Suprapubic skin (tissue), 4 donors: ENCODE measurements at regions not wholly inside any gene's neighbourhood (a gene's known extent, or its start where the extent isn't known, plus 50 kb on each side); places are given as distances from the start of the nearest gene placed in this dataset.
A peak's percentile ranks its signal among the peaks of the same experiment; 100 is the strongest.
"Not testable (repeated sequence)": the region's sequence is repeated elsewhere in the genome, so short reads cannot be mapped to it uniquely, and the experiment has no call there.

Source experiments
- DNase-seq, 2 donors: peaks; one replicate each; pipeline ENCODE4 v3.0.0-alpha.2; 2019; ENCODE audit warnings: low spot score in 2 of 2
- H3K27ac ChIP-seq: fragments of 200-600 bp; sonication (generic); one replicate; pipeline ENCODE4 v1.5.1; 2019
- H3K27me3 ChIP-seq: fragments of 200-600 bp; sonication (generic); one replicate; pipeline ENCODE4 v1.5.1; 2019
- H3K36me3 ChIP-seq: fragments of 200-600 bp; sonication (generic); one replicate; pipeline ENCODE4 v1.5.1; 2019
- H3K4me1 ChIP-seq: fragments of 200-600 bp; sonication (generic); one replicate; pipeline ENCODE4 v1.5.1; 2019
- H3K4me3 ChIP-seq: fragments of 200-600 bp; sonication (generic); one replicate; pipeline ENCODE4 v1.5.1; 2019; ENCODE audit warnings: mild to moderate bottlenecking
- H3K9me3 ChIP-seq: fragments of 200-600 bp; sonication (generic); one replicate; pipeline ENCODE4 v1.5.1; 2019
- CTCF ChIP-seq, 2 donors: fragments of 200-600 bp in 1 of 2; fragments of 450-650 bp in 1 of 2; sonication (generic) in 1 of 2; IDR thresholded peaks; one replicate each; pipeline ENCODE4 v1.5.1; 2016 to 2019; ENCODE audit warnings: antibody characterized with exemption in 2 of 2, mild to moderate bottlenecking in 1 of 2, moderate library complexity in 1 of 2
- EP300 ChIP-seq: sonication (generic); formaldehyde crosslinking; IDR thresholded peaks from one replicate; pipeline ENCODE4 v1.6.1; 2017; ENCODE audit warnings: antibody characterized with exemption
- POLR2A ChIP-seq, 2 donors: fragments of 450-650 bp; IDR thresholded peaks; one replicate each; pipeline ENCODE4 v1.6.1; 2017; ENCODE audit warnings: antibody characterized with exemption in 2 of 2, mild to moderate bottlenecking in 2 of 2, moderate library complexity in 2 of 2
- POLR2AphosphoS5 ChIP-seq, 3 donors: sonication (generic); formaldehyde crosslinking; IDR thresholded peaks; one replicate each; pipeline ENCODE4 v1.6.1; 2017; ENCODE audit warnings: antibody characterized with exemption in 3 of 3
- WGBS: methylation state at CpG from one replicate; pipeline ENCODE4 v1.1.5; 2018; 5-methylcytosine and 5-hydroxymethylcytosine counted together

- Histone ChIP-seq H3K27me3 (no peaks in the 10 kb centered on the region), H3K4me1 (no peaks in the 10 kb centered on the region), H3K27ac (no peak overlapping the region), H3K9me3 (no peaks in the 10 kb centered on the region), H3K36me3 (no peaks in the 10 kb centered on the region), H3K4me3 (no peak overlapping the region)
- TF ChIP-seq POLR2A (IDR thresholded peaks at IDR 0.05) (no peak), EP300 (no peak), POLR2AphosphoS5 (IDR thresholded peaks at IDR 0.05) (no peak), CTCF (IDR thresholded peaks at IDR 0.05) (no peak)
- DNase-seq: no peak
- WGBS: 74% methylated on average over 2 of the region's 2 CpGs
Observed at GRCh38 chr16:87119168-87119567, 198.0 kb downstream of the C16orf95 start.

- H3K27me3 ChIP-seq: no peaks in the 10 kb centered on the region
- 88% methylated on average over 9 of the region's 9 CpGs for WGBS
Observed at GRCh38 chr16:87119748-87120147, 197.4 kb downstream of the C16orf95 start.

GRCh38 chr16:87121816-87122215 lies 195.4 kb downstream of the C16orf95 start:
- WGBS: 76% methylated on average over 4 of the region's 4 CpGs
- Histone ChIP-seq H3K27me3 (peaks cover 8% of the 10 kb centered on the region), H3K36me3 (no peaks in the 10 kb centered on the region), H3K4me1 (peaks cover 7% of the 10 kb centered on the region), H3K27ac (no peak overlapping the region), H3K4me3 (no peak overlapping the region), H3K9me3 (no peaks in the 10 kb centered on the region)
- peak in 1 of 2 donors; percentile 20 for DNase-seq
- TF ChIP-seq POLR2A (IDR thresholded peaks at IDR 0.05): no peak
- TF ChIP-seq POLR2AphosphoS5 (IDR thresholded peaks at IDR 0.05): no peak
- TF ChIP-seq CTCF (IDR thresholded peaks at IDR 0.05): no peak
- TF ChIP-seq EP300: no peak

More at GRCh38 chr16:87119748-87120147, 197.4 kb downstream of the C16orf95 start:
- no peaks in the 10 kb centered on the region for H3K36me3 ChIP-seq
- TF ChIP-seq POLR2A (IDR thresholded peaks at IDR 0.05) (no peak), CTCF (IDR thresholded peaks at IDR 0.05) (no peak), EP300 (no peak), POLR2AphosphoS5 (IDR thresholded peaks at IDR 0.05) (no peak)
- no peaks in the 10 kb centered on the region for H3K9me3 ChIP-seq
- H3K4me1 ChIP-seq: no peaks in the 10 kb centered on the region
- H3K27ac ChIP-seq: no peak overlapping the region
- H3K4me3 ChIP-seq: no peak overlapping the region
- no peak for DNase-seq

GRCh38 chr16:87123356-87124001 lies 193.7 kb downstream of the C16orf95 start:
- H3K4me3 ChIP-seq: no peak overlapping the region
- DNase-seq: no peak
- 92% methylated on average over 9 of the region's 12 CpGs for WGBS
- no peak overlapping the region for H3K27ac ChIP-seq
- no peaks in the 10 kb centered on the region for H3K9me3 ChIP-seq
- H3K36me3 ChIP-seq: no peaks in the 10 kb centered on the region
- TF ChIP-seq POLR2A (IDR thresholded peaks at IDR 0.05) (no peak), EP300 (no peak), CTCF (IDR thresholded peaks at IDR 0.05) (no peak), POLR2AphosphoS5 (IDR thresholded peaks at IDR 0.05) (no peak)
- H3K27me3 ChIP-seq: peaks cover 17% of the 10 kb centered on the region
- peaks cover 14% of the 10 kb centered on the region for H3K4me1 ChIP-seq

- peaks cover 17% of the 10 kb centered on the region for H3K27me3 ChIP-seq
- peaks cover 14% of the 10 kb centered on the region for H3K4me1 ChIP-seq
- not testable (repeated sequence) for DNase-seq, H3K36me3 ChIP-seq, H3K4me3 ChIP-seq, H3K9me3 ChIP-seq, H3K27ac ChIP-seq
- 89% methylated on average over 9 of the region's 9 CpGs for WGBS
Observed at GRCh38 chr16:87124405-87124804, 192.8 kb downstream of the C16orf95 start.
